Omental fat pad (tissue), 3 donors: ENCODE measurements at regions not wholly inside any gene's neighbourhood (a gene's known extent, or its start where the extent isn't known, plus 50 kb on each side); places are given as distances from the start of the nearest gene placed in this dataset.

ENCODE experiments used
- ATAC-seq: fragments of 150-250 bp; one replicate; pipeline ENCODE4 v1.9.1; 2016; ENCODE audit warnings: mild to moderate bottlenecking, moderate library complexity; ENCODE audit not compliant: low FRiP score
- DNase-seq: peaks from one replicate; pipeline ENCODE4 v3.0.0-alpha.2; 2019; ENCODE audit warnings: low spot score
- TF ChIP-seq, protein P1 (sequence below), 3 donors: fragments of 450-650 bp; IDR thresholded peaks; one replicate each; pipeline ENCODE4 v1.5.1; 2016 to 2017; ENCODE audit warnings: antibody characterized with exemption in 3 of 3, mild to moderate bottlenecking in 3 of 3, moderate library complexity in 2 of 3

DNA sequence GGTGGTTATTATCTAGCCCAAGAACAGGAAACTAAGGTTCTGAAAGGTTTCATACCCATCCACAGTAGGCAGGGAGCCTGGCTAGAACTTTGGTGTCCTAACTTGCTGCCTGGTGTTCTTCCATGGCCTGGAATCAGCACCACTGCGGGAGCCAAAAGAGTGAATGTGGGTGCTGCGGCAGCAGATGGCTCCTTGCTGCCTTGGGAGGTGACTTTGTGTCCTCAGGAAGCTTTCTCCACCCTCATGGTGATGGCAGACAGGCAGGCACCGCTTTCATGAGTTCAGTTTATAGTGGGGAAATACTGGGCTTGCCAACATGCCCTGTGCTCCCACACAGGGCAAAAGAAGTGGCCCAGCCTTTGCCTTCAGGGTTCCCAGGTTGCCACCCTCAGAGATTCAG, 385.2 kb downstream of the BCL11A start:
- ATAC-seq (no peak), DNase-seq (no peak)

DNA sequence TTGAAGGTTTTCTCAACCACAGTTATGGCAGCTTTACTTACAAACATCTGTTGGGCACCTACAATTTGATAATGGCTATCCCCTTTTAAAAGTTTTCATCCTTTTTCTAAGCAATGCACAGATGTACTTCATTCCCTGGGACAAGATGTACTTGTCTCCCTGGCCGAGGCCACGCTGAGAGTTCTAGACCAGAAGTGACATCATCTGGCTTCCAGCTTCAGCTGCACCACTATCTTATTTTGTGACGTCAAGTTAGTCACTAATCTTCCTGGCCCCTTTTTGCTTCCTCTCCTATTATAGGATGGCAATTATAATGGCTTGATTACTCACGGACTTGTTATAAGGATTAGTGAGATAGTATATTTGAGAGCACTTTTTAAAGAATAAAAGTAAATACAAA, 386.4 kb downstream of the BCL11A start:
- TF ChIP-seq, protein P1, sequence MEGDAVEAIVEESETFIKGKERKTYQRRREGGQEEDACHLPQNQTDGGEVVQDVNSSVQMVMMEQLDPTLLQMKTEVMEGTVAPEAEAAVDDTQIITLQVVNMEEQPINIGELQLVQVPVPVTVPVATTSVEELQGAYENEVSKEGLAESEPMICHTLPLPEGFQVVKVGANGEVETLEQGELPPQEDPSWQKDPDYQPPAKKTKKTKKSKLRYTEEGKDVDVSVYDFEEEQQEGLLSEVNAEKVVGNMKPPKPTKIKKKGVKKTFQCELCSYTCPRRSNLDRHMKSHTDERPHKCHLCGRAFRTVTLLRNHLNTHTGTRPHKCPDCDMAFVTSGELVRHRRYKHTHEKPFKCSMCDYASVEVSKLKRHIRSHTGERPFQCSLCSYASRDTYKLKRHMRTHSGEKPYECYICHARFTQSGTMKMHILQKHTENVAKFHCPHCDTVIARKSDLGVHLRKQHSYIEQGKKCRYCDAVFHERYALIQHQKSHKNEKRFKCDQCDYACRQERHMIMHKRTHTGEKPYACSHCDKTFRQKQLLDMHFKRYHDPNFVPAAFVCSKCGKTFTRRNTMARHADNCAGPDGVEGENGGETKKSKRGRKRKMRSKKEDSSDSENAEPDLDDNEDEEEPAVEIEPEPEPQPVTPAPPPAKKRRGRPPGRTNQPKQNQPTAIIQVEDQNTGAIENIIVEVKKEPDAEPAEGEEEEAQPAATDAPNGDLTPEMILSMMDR (IDR thresholded peaks at IDR 0.05), result no peak
- ATAC-seq (no peak), DNase-seq (no peak)

More for the DNA sequence above, 385.2 kb downstream of the BCL11A start:
- TF ChIP-seq, protein P1 (IDR thresholded peaks at IDR 0.05), result no peak

DNA sequence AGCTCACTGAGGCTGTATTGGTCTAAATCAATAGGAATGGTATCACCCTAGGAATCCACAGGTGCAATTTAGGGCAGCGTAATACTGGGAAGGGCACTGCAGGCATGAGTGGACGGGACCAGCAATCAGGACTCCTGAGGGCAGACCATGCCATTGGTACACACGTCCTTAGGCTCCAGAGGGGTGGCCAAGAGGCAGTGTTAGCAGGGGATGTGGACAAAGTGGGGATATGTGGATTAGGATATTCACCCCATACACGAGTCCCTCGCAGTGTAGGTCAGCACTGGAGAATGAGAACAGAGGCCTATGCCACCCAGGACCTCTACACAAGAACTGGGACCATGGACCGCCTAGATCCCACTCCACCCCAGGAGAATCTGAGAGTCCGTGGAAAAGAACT, 389.8 kb downstream of the BCL11A start:
- TF ChIP-seq, protein P1 (IDR thresholded peaks at IDR 0.05), result no peak
- no peak for DNase-seq
- ATAC-seq, result no peak

DNA sequence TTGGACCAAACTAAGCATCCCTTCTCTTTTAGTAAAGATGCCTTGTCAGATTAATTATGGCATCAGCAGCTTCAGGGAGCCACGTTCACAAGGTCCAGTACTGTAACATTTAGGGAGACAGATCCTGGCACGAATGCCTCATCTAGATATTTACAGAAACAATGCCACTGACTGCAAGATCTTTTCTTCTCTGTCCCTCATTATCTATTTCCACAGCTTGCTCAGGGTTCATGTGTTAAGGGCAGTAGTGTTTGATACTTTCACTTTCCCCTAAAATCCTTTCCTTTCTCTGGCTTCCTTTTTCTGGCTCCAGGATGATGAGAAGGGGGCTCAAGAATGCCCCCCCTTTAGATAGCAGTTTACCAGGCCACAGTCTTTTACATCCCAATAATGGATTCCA, 393.9 kb downstream of the BCL11A start:
- ATAC-seq, result no peak
- DNase-seq, result no peak
- TF ChIP-seq, protein P1 (IDR thresholded peaks at IDR 0.05), result no peak

DNA sequence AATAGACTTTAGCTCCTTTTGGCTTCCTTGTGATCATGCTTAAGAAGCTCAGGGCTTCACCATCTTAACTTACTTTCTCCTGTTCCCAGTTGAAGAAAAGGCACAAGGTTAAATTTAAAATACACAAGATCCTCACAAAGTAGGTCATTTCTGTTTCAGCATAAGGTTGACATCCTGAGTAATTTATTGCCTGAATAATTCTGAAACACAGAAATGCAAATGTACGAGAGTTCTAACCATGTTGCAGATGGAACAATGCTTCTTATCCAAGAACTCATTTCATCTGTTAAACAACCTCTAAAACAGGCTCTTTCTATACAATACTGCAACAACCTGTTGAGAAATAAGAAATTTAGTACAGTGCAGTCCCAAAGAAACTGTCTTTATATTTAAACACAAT, 395.2 kb downstream of the BCL11A start:
- ATAC-seq, result no peak
- TF ChIP-seq, protein P1 (IDR thresholded peaks at IDR 0.05), result no peak
- no peak for DNase-seq

DNA sequence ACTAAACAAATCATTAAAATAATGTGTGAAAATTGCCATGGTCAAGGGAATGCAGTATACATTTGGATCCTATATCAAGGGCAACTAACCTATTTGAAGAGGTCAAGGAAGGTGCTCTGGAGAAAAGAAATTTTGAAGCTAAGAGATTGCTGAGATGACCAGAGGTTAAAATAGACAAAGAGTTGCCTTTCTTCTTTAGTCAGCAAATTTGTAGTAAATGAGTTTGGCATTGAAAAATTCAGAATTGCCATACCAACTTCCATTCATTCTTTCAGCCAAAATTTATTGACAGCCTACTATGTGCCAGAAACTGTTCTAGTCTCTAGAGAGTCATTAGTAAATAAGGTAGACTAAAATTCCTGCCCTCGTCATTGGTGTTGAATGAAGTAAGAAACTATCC, 396.2 kb downstream of the BCL11A start:
- no peak for ATAC-seq
- TF ChIP-seq, protein P1 (IDR thresholded peaks at IDR 0.05), result no peak

DNA sequence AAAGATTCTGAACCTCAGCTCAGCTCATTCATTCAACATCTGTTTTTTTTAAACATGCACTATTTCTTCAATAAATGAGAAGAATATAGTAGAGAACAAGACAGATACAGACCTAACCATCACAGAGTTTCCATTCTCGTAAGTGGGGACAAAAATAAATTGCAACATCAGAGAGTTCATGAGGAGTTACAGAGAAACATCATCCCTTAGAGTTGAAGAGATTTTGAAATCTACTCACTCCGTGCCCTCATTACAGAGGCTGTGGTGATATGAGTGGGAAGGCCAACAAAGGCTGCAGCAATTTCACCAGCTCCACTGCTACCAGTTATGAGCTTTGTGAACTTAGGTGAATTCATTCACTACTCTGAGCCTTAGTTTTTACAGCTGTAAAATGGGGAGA, 399.3 kb downstream of the BCL11A start:
- ATAC-seq (no peak), DNase-seq (no peak)
- TF ChIP-seq, protein P1 (IDR thresholded peaks at IDR 0.05), result no peak

More for the DNA sequence above, 396.2 kb downstream of the BCL11A start:
- no peak for DNase-seq
